ENCODE measurements at regions not wholly inside any gene's neighbourhood (a gene's known extent, or its start where the extent isn't known, plus 50 kb on each side); places are given as distances from the start of the nearest gene placed in this dataset.
"Not testable (repeated sequence)": the region's sequence is repeated elsewhere in the genome, so short reads cannot be mapped to it uniquely, and the experiment has no call there.

- no peak for DNase-seq (ENCODE audit: low spot score)
These were observed 344.1 kb upstream of the PRKCQ start for GRCh38 chr10:6924166-6924565.

GRCh38 chr10:6921026-6921425 is 340.9 kb upstream of the PRKCQ start:
- DNase-seq (ENCODE audit: low spot score): not testable (repeated sequence)

- peak; percentile 15 for DNase-seq (ENCODE audit: low spot score)
These were observed 340.3 kb upstream of the PRKCQ start for GRCh38 chr10:6920072-6921019.

- no peak for DNase-seq (ENCODE audit: low spot score)
These were observed 339.0 kb upstream of the PRKCQ start for GRCh38 chr10:6919077-6919476.

- DNase-seq (ENCODE audit: low spot score): no peak
These were observed 338.2 kb upstream of the PRKCQ start for GRCh38 chr10:6918305-6918704.

- no peak for DNase-seq (ENCODE audit: low spot score)
These were observed 337.0 kb upstream of the PRKCQ start for GRCh38 chr10:6917125-6917524.

- no peak for DNase-seq (ENCODE audit: low spot score)
These were observed 336.5 kb upstream of the PRKCQ start for GRCh38 chr10:6916601-6917000.

GRCh38 chr10:6915307-6915706 is 335.2 kb upstream of the PRKCQ start:
- DNase-seq (ENCODE audit: low spot score): no peak

GRCh38 chr10:6912929-6913328 is 332.9 kb upstream of the PRKCQ start:
- DNase-seq (ENCODE audit: low spot score): no peak

- no peak for DNase-seq (ENCODE audit: low spot score)
These were observed 332.3 kb upstream of the PRKCQ start for GRCh38 chr10:6912424-6912823.

- DNase-seq (ENCODE audit: low spot score): no peak
These were observed 331.9 kb upstream of the PRKCQ start for GRCh38 chr10:6912021-6912420.

- DNase-seq (ENCODE audit: low spot score): no peak
These were observed 330.0 kb upstream of the PRKCQ start for GRCh38 chr10:6909905-6910560.

GRCh38 chr10:6907877-6908530 is 327.9 kb upstream of the PRKCQ start:
- no peak for DNase-seq (ENCODE audit: low spot score)

- no peak for DNase-seq (ENCODE audit: low spot score)
These were observed 314.3 kb upstream of the PRKCQ start for GRCh38 chr10:6894405-6894804.

GRCh38 chr10:6892864-6893263 is 312.8 kb upstream of the PRKCQ start:
- no peak for DNase-seq (ENCODE audit: low spot score)

- DNase-seq (ENCODE audit: low spot score): no peak
These were observed 311.8 kb upstream of the PRKCQ start for GRCh38 chr10:6891924-6892323.

- no peak for DNase-seq (ENCODE audit: low spot score)
These were observed 309.6 kb upstream of the PRKCQ start for GRCh38 chr10:6889718-6890117.

GRCh38 chr10:6888434-6888833 is 308.4 kb upstream of the PRKCQ start:
- DNase-seq (ENCODE audit: low spot score): no peak

GRCh38 chr10:6885284-6885683 is 305.2 kb upstream of the PRKCQ start:
- no peak for DNase-seq (ENCODE audit: low spot score)

GRCh38 chr10:6881987-6882386 is 301.9 kb upstream of the PRKCQ start:
- DNase-seq (ENCODE audit: low spot score): no peak

GRCh38 chr10:6877722-6878392 is 297.8 kb upstream of the PRKCQ start:
- DNase-seq (ENCODE audit: low spot score): no peak

- DNase-seq (ENCODE audit: low spot score): no peak
These were observed 297.3 kb upstream of the PRKCQ start for GRCh38 chr10:6877336-6877721.
